ENCODE measurements at regions not wholly inside any gene's neighbourhood (a gene's known extent, or its start where the extent isn't known, plus 50 kb on each side); places are given as distances from the start of the nearest gene placed in this dataset.
"Not testable (repeated sequence)": the region's sequence is repeated elsewhere in the genome, so short reads cannot be mapped to it uniquely, and the experiment has no call there.

GRCh38 chr15:62270216-62270921 is 105.3 kb upstream of the C2CD4B start:
- DNase-seq (ENCODE audit: low read depth) = no peak

GRCh38 chr15:62272290-62272689 is 107.2 kb upstream of the C2CD4B start:
- no peak for DNase-seq (ENCODE audit: low read depth)

DNA sequence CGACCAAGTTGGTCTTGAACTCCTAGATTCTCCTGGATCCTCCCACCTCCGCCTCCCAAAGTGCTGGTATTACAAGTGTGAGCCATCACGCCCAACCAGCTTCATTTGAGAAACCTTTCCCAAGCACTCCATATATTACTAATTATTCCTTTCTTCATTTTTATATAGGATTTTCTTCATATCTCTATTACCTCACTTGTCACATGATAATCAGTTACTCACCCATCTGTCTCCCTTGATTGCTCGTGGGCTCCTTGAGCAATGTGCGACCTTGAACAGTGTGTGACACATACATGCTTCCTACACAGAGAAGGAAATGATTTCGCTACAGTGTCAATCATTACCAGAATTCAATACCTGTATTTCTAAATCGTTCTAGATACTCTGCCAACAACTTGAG is 110.7 kb upstream of the C2CD4B start:
- no peak for DNase-seq (ENCODE audit: low read depth)

- no peak for DNase-seq (ENCODE audit: low read depth)
Measured at GRCh38 chr15:62277816-62278394, 112.8 kb upstream of the C2CD4B start.

GRCh38 chr15:62278534-62278933 is 113.4 kb upstream of the C2CD4B start:
- DNase-seq (ENCODE audit: low read depth) = no peak

GRCh38 chr15:62279041-62279440 is 114.0 kb upstream of the C2CD4B start:
- DNase-seq (ENCODE audit: low read depth) = no peak

GRCh38 chr15:62280625-62281024 is 115.5 kb upstream of the C2CD4B start:
- no peak for DNase-seq (ENCODE audit: low read depth)

DNA sequence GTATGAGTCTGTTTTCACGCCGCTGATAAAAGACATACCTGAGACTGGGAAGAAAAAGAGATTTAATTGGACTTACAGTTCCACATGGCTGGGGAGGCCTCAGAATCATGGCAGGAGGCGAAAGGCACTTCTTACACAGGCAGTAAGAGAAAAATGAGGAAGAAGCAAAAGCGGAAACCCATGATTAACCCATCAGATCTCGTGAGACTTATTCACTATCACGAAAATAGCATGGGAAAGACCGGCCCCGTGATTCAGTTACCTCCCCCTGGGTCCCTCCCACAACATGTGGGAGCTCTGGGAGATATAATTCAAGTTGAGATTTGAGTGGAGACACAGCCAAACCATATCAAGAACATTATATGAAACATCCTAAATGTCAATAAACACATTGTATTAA is 116.7 kb upstream of the C2CD4B start:
- not testable (repeated sequence) for DNase-seq (ENCODE audit: low read depth)

DNA sequence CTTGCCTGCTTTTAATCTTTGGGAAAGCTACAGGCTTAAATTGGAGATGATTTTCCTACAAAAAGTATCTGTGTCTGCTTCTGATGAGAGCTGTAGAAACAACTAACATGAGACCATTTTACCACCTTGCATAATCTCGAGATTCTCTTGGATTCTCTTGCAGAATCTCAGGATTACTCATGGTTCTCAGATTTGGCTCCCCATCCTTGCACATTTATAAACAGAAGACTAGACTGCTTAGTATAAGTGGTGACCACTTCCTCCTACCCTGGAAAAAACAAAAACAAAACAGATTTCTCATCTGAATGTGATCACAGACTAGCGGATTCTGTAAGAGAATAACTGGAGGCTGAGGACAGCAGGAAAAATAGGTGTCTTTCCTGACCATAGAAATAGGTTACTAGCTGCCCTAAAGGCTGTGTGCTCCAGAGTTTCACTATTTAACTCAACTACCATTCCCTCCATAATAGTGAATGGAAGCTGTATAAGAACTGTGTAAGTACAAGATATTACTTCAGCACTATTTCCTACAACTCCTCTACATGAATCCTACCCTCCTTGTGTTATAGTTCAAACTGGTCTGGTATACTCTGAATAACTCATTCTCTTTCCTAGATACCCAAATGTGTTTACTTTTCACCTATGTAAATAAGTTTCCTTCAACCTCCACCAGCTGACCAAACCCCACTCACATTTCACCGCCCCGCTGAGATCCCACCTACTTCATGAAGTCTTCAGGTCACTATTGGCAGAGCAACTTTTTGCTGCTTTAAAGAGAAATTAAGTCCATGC is 122.2 kb upstream of the C2CD4B start:
- no peak for DNase-seq (ENCODE audit: low read depth)

DNA sequence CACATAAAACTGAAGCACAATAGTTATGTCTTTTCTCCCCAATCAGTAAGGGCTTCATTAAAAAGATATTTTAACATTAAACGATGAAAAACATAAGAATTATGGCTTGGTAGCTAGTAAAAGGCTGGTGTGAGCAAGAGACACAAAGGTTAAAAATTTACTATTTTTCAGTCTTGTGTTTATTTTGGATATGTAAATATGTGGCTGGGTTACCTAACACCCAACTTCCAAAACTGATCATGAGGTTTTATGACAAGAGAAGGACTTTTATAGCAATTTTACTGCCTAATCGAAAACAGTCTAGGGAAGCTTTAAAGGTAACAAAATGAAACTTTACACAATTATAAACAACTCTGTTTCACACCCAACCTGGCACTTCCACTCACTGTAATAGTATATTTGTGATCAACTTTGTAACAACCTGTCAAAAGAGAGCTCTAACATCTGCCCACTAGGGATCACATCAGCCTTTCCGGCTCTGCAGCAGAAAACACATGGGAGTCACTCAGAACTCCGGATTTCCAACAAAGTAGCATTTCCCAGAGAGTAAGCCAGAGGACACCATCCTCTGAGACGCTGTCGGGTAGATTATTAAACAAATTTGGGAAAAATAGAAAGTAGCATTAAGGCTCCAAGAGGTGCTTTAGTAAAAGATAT is 123.4 kb upstream of the C2CD4B start:
- DNase-seq (ENCODE audit: low read depth) = no peak

DNA sequence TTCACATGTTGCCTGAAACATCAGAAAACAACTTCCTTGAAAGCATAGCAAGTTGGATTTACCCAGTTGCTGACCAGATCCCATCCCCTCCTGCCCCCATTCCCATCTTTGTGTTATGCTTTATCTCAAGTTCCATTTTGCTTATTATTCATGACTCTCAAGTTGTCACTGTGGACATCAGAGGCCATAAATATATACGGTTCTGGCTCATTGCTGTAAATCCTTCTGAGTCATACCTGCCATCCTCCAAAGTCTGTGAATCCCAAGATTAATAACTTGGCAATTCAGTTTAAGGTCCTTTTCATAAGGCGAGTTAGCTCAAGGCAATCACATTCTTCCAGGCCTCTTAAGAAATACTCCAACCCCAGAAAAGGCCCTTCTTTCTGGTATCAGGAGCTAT is 126.2 kb upstream of the C2CD4B start:
- no peak for DNase-seq (ENCODE audit: low read depth)

GRCh38 chr15:62296756-62297507 is 131.8 kb upstream of the C2CD4B start:
- no peak for DNase-seq (ENCODE audit: low read depth)

DNA sequence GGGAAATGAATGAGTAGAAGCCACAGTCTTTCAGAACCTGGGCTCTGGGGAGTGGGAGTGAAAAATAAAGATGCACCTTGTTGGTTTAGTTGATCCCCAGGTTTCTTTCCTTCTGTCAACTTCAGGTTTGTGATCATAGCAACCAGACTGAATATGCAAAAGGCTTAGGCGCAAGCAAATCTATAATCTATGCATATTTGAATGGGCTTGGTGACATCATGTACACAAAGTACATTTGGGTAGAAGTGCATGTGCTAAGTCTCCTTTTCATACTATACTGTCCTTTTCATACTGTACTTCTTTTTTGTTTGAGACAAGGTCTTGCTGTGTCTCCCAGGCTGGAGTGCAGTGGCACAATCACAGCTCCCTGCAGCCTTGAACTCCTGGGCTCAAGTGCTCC is 132.4 kb upstream of the C2CD4B start:
- DNase-seq (ENCODE audit: low read depth) = no peak

DNA sequence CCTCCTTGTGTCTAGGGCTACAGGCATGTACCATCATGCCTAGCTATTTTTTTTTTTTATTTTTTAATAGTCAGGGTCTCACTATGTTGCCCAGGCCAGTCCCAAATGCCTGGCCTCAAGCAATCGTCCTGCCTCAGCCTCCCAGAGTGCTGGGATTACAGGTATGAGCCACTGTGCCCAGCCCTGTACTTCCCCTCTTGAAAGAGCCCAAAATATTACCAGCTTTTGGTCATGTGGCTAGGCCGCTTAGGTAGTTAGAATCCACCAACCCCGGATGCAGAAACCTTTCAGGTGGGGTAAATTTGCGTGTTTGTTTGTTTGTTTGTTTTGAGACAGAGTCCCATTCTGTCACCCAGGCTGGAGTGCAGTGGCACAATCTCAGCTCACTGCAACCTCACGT is 132.8 kb upstream of the C2CD4B start:
- no peak for DNase-seq (ENCODE audit: low read depth)

- DNase-seq (ENCODE audit: low read depth) = no peak
Measured at GRCh38 chr15:62298811-62299210, 133.7 kb upstream of the C2CD4B start.

DNA sequence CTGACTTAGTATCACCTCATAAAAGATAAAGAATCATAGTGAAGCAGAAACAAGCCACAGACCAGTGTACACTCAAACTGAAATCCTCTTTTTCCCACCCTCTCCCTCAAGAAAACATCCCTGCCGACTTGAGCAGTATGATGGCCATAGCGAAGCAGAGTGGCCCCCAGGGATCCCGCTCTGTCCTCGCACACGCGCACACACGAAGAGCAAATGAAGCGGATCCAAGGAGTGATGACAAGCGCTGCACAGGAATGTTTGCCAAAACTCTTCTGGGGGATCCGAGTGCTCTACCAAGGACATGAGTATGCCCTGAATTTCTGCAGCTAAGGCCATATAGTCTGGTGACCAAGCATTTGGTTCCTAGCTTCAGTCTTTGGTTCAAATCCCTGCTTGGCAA is 134.5 kb upstream of the C2CD4B start:
- no peak for DNase-seq (ENCODE audit: low read depth)

GRCh38 chr15:62301993-62302675 is 137.0 kb upstream of the C2CD4B start:
- no peak for DNase-seq (ENCODE audit: low read depth)

- DNase-seq (ENCODE audit: low read depth) = peak; percentile 64
Measured at GRCh38 chr15:62306851-62307504, 141.9 kb upstream of the C2CD4B start.

- peak; percentile 48 for DNase-seq (ENCODE audit: low read depth)
Measured at GRCh38 chr15:62307551-62307950, 142.5 kb upstream of the C2CD4B start.

DNA sequence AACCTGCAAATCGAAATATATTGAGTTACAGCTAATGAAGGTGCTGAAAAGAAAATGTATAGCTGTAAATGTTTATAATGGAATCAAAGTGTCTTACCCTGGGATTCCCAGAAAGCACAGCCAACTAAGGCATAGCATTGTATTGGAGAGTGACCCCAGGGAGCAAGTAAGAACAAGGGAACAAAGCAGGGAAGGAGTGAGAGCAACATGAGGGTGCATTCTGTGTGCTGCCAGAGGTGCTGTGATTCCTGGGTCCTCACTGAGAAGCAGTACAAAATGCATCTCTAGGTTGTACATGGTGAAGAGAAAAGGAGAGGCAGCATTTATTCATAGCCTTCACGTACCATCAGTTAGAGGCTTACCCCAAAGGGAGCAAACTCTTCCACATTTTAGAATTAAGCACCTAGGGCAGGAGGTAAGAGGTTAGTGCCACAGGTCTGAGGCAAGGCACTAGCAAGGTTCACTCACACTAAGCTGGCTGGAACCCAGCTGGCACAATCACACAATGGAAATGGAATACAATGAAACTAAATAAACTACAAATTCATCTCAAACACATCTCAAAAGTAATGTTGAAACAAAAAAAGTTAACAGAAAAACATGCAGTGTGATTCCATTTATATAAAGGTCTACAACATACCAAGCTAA is 151.5 kb upstream of the C2CD4B start:
- DNase-seq (ENCODE audit: low read depth) = no peak

All from stromal cell of bone marrow (primary cell).